ENCODE measurements at regions not wholly inside any gene's neighbourhood (a gene's known extent, or its start where the extent isn't known, plus 50 kb on each side); places are given as distances from the start of the nearest gene placed in this dataset.

GRCh38 chr6:156392648-156393047 is 384.5 kb upstream of the ARID1B start:
- no peak for DNase-seq (ENCODE audit: low read depth in 3 of 3, low spot score in 2 of 3)

DNA sequence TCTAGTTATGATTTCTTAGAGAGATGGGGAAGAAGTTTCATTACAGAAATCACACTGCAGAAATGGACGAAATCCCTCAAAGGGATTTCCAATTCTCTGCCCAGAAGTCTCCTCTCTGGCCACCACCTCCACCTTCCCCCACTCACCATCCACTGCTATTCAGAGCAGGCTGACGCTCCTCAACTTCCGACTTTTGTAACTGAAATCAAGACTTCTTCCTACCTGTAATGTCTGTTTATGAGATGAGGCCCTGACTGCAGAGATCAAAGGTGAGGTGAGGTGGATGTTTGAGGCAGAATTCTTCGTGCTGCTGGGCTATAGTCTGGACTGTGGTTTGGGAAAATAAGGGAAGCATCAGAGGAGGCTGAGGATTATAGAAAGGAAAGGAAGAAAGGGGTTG is 385.2 kb upstream of the ARID1B start:
- no peak for DNase-seq (ENCODE audit: low read depth in 3 of 3, low spot score in 2 of 3)

DNA sequence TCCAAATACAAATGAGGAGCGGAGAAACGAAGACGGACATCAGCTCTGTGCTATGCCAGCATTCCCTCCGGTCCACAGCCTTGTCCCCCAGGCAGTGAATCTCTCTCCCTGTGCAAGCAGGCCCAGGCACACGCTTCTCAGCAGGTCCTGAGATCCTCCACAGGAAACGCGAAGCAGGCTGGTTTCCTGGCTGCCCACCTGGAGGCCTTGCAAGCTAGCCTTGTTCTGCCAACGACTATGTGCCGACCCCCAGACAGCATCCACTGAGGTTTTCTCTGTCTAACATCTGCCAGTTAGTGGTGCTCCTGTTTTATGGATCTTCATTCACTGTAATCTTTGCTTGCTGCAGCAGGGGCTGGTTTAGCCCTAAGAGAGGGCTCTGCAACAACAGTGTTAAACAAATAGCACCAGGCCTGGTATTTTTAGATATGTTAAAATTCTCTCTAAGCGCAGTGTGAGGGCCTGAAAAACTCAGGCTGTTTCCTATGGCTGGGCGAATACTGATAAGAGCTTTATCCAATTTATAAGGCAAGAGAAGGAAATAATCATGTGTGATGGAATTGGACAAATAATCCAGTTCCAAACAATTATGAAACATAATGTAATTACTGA is 386.0 kb upstream of the ARID1B start:
- DNase-seq (ENCODE audit: low read depth in 3 of 3, low spot score in 2 of 3) = no peak

- DNase-seq (ENCODE audit: low read depth in 3 of 3, low spot score in 2 of 3) = no peak
Measured at GRCh38 chr6:156390621-156391020, 386.6 kb upstream of the ARID1B start.

DNA sequence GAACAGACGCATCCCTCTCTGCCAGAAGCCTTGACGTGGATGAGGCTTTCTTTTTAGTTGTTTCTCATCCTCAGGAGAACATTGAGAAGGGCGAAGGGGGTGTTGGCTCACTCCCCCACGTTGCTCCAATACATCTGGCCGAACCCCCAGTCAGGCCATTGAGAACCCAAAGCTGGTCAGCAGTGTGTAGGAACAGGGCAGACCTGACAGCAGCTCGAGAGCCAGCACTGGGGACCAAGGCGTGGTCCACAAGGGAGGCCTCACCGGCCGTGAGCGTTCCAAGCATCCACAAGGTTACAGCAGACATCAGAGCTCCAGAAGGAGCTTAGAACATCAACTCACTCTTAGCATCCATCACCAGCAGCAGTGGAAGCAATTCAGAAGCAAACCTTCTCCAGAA is 387.9 kb upstream of the ARID1B start:
- DNase-seq (ENCODE audit: low read depth in 3 of 3, low spot score in 2 of 3) = no peak

- no peak for DNase-seq (ENCODE audit: low read depth in 3 of 3, low spot score in 2 of 3)
Measured at GRCh38 chr6:156387472-156387871, 389.7 kb upstream of the ARID1B start.

GRCh38 chr6:156383059-156383458 is 394.1 kb upstream of the ARID1B start:
- no peak for DNase-seq (ENCODE audit: low read depth in 3 of 3, low spot score in 2 of 3)

- no peak for DNase-seq (ENCODE audit: low read depth in 3 of 3, low spot score in 2 of 3)
Measured at GRCh38 chr6:156379392-156380289, 397.5 kb upstream of the ARID1B start.

DNA sequence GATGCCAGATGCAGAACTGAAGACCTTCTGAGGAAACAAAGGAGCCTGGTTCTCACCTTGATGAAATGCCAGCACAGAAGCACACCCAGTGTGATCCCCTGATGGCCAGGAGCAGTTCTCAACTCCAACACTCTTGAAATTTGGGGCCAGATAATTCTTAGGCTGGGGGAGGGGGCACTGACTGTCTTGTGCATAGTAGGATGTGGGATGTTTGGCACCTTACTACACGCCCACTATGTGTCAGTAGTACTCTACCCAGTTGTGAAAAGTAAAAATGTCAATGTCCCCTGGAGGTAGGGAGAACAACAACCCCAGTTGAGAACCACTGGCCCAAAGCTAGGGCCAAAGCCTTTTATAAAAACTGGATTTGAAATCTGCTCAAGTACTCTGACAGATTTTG is 398.3 kb upstream of the ARID1B start:
- DNase-seq (ENCODE audit: low read depth in 3 of 3, low spot score in 2 of 3) = no peak

GRCh38 chr6:156376091-156376490 is 401.1 kb upstream of the ARID1B start:
- no peak for DNase-seq (ENCODE audit: low read depth in 3 of 3, low spot score in 2 of 3)

DNA sequence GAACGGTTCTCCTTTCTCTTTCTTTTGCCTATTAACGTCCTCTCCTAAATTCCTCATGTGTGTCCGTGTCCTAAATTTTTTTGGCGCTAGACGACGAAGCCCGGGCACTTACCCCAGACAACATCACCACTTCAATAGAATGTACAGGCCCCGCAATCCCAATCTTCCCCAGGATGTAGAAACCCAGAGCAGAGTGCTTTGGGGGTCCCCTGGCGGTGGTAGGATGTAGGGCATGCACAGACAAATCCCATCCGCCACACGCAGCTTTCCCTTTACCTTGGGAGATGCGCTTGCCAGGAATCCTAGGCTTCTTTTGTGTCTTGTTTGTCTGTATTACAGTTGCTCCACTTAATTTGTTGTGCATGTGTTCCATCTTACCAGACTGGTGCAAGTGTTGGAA is 417.3 kb upstream of the ARID1B start:
- DNase-seq (ENCODE audit: low read depth in 3 of 3, low spot score in 2 of 3) = no peak

DNA sequence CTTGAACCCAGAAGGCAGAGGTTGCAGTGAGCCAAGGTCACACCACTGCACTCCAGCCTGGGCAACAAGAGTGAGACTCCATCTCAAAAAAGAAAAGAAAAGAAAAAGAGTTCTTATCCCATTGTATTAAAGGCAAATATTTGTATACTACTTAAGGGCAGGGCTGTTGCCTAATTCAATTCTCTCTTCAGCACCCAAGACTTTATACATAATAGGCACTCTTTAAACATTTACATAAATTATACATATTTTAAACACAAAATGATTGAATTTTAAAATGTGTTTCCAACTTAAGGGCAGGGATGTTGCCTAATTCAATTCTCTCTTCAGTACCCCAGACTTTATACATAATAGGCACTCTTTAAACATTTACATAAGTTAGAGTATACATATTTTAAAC is 424.3 kb upstream of the ARID1B start:
- DNase-seq (ENCODE audit: low read depth in 3 of 3, low spot score in 2 of 3) = no peak

- DNase-seq (ENCODE audit: low read depth in 3 of 3, low spot score in 2 of 3) = no peak
Measured at GRCh38 chr6:156351346-156351966, 425.7 kb upstream of the ARID1B start.

GRCh38 chr6:156350337-156350736 is 426.8 kb upstream of the ARID1B start:
- no peak for DNase-seq (ENCODE audit: low read depth in 3 of 3, low spot score in 2 of 3)

GRCh38 chr6:156348849-156349248 is 428.3 kb upstream of the ARID1B start:
- no peak for DNase-seq (ENCODE audit: low read depth in 3 of 3, low spot score in 2 of 3)

DNA sequence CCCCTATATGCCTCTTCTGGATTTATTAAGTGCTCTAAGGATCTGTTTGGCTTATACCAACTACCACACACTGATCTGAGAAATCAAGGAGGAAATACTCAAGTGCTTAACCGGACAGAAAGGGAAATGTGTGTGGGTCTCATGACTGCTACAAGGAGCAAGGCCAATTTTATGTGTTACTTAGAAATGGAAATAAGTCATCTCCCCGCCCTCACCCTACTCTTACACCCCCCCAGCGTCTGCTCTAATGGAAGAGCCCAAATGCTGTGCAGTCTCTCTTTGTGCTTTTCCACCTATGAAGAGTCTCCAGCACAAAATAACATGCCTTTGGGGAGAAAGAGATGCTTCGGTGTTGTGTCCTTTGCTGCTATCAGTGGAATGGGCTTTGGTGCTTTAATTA is 428.8 kb upstream of the ARID1B start:
- no peak for DNase-seq (ENCODE audit: low read depth in 3 of 3, low spot score in 2 of 3)

DNA sequence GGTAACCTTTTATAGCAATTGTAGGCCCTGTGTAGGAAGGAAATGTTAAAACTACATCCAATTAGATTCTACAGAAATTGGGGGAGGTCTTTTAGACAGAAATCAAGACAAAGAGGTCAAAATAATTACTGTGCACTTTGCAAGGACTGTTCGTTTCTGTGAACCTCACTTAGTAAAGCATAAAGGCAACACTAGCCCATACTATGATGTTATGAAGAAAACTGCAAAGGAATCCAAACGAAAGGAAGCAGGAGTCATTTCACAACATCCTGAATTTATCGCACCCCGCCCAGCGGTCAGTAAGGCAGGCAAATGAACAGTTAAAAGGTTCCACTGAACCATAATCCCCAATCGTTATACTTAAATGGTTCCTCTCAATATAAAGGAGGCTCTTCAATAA is 429.5 kb upstream of the ARID1B start:
- no peak for DNase-seq (ENCODE audit: low read depth in 3 of 3, low spot score in 2 of 3)

DNA sequence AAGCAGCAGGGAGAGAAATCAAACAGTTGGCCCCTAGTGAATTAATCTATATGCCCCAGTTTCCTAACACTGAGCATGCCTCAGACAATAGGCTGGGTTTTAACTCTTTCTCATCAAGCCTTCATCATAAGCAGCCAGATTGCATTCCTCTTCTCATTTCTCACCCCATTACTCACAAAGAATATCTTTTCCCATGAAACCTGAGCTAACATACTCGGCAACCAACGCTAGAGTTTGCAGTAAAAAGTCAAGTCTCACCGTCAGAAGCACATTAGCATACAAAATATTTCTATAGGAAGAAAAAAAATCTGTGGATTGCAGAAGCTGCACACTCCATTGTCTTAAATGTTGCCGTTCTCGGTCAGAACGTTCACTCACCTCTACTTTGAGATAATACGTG is 429.9 kb upstream of the ARID1B start:
- no peak for DNase-seq (ENCODE audit: low read depth in 3 of 3, low spot score in 2 of 3)

- DNase-seq (ENCODE audit: low read depth in 3 of 3, low spot score in 2 of 3) = no peak
Measured at GRCh38 chr6:156345700-156346099, 431.5 kb upstream of the ARID1B start.

- no peak for DNase-seq (ENCODE audit: low read depth in 3 of 3, low spot score in 2 of 3)
Measured at GRCh38 chr6:156344491-156344890, 432.7 kb upstream of the ARID1B start.

DNA sequence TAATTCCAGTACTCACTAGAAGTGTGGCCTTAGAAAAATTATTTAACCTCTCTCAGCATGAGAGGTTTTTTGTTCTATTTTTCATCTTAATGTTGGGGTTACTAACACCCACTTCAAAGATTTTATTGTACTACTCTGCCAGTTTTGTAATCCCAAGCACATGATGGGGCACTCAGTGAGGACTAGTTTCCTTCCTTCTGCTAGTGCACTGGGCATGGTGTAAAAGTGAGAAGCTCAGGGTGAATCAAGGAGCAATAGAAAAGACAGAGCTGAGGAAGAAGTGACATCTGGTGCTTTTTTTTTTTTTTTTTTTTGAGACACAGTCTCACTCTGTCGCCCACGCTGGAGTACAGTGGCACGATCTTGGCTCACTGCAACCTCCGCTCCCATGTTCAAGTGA is 439.4 kb upstream of the ARID1B start:
- DNase-seq (ENCODE audit: low read depth in 3 of 3, low spot score in 2 of 3) = no peak

DNA sequence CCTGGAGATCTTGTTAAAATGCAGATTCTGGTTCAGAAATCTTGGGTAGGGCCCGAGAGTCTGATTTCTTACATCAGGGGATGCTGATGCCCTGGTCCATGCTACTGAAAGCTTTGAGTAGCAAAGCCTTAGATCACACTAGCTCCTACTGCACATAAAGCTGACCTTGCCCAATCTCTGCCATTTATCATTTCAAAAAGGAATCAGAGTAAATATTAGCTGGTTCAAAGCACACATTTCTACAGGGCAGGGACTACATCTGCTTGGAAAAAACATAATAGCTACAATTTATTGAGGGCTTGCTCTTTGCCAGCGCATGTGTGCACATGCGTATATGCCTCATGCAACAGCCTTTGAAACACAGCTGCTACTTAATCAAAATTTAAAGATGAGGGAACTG is 440.4 kb upstream of the ARID1B start:
- no peak for DNase-seq (ENCODE audit: low read depth in 3 of 3, low spot score in 2 of 3)
